NCI-H128 (cell line): ENCODE measurements at regions not wholly inside any gene's neighbourhood (a gene's known extent, or its start where the extent isn't known, plus 50 kb on each side); places are given as distances from the start of the nearest gene placed in this dataset.

Source experiments
- DNase-seq: peaks from one replicate; lab custom pipeline; 2025; ENCODE audit not compliant: unreplicated experiment; lab: John Stamatoyannopoulos, UW

DNA sequence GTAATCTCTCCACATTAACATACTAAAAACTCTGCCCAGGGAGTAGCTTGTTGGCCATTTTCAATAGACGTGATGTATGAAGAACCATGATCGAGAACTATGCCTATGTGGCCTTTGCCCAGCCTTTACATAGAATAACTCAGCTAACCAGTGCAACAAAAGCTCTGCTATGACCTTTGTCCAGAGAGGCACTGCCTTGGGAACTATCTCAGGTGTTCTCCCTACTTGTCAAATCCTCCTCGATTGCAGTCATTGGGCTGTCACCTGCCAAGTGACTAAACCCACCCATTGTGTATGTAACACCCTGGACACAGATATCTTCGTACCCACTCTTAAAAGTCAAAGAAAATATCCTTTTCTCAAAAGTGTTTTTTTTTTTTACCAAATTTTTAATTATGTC, 610.3 kb upstream of the GALNTL6 start:
- no peak for DNase-seq

DNA sequence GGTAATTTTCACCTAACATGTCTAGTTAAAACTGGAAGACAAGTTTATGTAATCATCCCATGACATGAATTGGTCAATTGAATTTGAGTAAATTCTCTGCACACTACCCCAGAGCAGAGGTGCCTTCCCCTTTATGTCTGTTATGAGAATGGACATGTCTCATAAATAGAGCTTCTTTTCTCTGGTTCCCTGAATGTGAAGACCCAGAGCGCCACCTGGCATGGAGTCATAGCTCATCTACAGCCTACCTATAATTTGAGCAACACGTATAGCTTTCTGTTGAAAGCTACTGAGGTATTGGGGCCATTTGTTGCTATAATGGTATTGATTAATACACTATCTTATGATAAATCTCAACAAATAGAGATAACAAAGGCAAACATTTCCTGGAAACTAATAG, 626.5 kb upstream of the GALNTL6 start:
- DNase-seq: no peak

DNA sequence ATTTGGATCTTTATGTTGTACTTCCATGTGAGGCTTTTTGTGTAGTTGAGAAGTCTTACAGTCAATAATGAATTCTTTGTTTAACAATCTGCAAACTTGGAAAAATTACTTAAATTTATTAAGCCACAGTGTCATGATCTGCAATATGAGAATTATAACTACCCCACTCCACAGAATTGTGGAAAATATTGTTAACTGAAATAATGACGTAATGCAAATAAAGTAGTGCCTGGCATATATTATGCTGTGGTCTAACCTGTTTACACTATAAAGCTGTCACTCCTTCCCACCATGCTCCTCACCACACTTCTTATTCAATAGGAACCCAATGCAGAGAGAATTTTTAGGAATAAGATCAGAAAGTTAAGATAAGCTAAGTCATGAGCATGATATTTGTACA, 632.1 kb upstream of the GALNTL6 start:
- no peak for DNase-seq

DNA sequence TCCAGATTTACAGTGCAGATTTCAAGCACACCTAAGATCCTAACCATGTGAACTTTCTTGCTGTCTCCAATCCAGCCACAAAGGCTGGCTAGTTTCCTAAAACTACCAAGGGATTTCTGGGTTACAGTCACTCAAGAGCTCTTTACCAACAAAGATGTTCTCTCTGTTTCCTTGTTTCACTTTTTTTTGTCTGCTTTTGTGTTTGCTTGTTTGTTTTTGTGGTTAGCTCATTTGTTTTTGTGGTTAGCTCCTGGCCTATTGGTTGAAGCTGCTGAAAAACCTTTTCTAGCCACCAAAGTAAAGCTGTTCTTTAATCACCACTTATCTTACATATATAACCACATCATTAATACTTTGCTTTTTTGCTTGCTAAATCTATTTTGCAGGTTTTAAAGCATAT, 642.5 kb upstream of the GALNTL6 start:
- DNase-seq: no peak

DNA sequence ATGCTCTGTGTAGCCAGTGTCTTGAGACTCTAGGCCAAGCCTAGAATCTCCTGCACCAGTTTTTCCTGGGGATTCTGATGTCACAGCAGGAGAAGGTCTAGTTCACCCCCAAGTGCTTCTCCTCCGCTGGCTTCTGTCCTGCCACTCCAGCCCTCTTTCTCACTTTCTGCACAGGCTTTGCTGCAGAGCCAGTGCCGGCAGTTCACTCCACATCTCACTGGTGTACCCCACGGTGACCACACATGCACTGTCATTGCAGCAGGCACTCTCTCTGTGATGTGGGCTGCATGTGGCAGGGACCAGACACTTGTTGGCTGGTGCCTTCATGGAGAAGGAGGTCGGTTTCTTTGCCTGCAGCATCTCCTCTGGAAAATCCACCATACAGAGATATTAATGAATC, 643.8 kb upstream of the GALNTL6 start:
- no peak for DNase-seq

DNA sequence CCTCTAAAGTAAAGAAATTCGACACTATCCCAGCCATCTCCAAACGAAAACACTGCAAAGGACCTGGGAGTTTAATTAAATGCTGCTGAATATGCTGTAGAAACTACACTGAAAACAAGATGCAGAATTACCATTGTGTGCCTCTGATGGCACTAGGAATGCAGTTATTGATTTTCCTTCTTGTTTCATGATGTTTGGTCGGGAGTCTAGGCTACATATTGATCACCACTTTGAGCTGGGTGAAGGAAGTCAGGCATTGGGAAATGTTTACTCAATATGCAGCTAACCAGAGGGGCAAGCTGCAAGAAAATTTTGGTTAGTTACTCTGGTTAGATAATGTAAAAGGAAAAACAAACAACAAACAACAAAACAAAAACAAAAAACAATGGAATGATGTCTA, 650.7 kb upstream of the GALNTL6 start:
- DNase-seq: no peak

DNA sequence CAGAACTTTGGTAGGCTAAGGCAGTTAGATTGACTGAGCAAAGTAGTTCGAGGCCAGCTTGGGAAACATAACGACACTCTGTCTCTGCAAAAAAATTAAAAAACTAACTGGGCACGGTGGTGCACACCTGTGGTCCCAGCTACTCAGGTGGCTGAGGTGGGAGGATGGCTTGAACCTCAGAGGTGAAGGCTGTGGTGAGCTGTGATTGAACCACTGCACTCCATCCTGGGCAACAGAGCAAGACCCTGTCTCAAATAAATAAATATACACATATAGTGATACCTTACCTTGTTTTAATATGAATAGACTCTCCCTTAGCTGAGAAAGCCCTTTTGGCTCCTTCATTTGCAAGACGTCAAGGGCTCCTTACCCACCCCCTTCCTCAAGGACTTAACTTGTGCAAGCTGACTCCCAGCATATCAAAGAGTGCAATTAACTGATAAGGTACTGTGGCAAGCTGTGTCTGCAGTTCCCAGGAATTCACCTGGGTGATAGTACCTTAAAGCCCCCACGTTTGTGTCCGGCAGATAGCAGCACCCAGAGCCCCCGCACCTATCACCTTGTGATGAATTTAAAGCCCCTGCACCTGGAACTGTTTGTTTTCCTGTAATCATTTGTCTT, 655.6 kb upstream of the GALNTL6 start:
- no peak for DNase-seq

DNA sequence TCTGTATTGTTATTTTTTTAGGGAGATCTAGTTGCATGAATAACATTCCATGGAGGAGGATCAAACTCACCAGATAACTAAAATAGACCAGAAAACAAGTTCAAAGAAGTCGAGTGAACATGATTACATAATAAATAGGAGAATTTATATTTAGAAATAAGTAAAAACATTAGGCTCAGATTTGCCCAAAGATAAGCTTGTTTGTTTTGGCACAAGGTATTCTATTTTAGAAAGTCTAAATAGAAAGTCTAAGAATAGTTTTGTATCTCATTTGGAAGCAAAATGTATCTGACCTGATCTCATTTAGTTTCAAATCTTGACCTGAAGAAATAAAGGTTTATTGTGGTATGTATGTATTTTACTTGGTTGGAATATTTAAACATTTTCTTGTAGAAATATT, 670.6 kb upstream of the GALNTL6 start:
- no peak for DNase-seq

DNA sequence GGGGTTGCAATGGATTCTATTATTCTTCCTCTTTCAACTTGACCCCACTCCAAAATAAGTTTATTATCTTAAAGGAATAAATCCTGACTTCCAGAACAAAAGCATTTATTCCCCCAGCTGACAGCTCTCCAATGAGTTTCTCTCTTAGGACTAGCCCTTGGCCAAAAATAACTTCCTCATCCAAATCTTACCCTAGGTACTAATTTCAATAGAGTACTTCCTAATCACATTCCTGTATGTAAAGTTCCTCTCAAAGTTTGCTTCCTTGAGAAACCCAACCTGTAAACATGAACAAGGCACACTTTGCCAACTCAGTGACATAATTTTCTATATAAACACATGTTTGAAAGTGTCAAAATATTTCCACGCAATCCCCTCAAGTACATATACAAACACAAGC, 671.2 kb upstream of the GALNTL6 start:
- no peak for DNase-seq

DNA sequence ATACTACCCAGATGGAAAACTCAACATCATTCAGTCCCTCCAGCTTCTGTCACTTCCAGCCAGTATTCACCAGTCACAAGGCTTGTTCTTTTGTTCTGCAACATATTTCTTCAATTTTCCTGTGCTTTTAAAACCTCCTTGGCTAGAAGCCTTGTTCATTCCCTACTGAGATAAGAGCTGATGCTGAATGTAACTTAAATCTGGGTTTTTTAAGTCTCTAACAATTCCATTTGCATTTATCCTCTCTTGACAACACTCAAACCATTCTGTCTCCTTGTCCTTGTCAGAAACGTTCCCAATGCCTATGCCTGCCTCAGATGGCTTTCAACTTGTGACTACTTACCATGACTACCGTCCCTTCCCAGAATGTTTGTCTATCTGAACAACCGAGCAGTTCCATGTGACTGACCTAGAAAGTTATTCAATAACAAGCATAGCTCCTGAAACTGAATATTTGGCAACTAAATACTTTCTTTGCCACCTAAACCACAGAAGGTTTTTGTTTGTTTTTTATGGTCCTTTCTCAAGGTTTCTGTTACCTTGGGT, 682.9 kb upstream of the GALNTL6 start:
- DNase-seq: no peak

DNA sequence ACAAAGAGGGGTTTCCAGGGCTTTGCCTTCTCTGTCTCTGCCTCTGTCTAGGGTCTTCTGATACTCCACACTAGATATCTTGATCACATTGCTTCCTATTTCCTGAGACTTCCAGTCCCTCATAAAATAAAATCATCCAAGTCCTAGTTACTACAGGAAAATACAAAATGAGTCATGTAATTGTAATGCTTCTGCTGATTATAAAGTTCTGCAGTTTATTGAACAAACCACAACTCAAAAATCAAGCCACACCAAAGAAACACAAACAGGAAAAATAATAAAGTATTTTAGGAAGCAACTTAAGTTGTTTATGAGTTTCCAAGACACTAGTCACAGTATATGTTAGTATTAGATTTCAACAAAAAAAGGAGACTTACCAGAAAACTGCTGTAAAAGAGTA, 695.1 kb upstream of the GALNTL6 start:
- DNase-seq: no peak

DNA sequence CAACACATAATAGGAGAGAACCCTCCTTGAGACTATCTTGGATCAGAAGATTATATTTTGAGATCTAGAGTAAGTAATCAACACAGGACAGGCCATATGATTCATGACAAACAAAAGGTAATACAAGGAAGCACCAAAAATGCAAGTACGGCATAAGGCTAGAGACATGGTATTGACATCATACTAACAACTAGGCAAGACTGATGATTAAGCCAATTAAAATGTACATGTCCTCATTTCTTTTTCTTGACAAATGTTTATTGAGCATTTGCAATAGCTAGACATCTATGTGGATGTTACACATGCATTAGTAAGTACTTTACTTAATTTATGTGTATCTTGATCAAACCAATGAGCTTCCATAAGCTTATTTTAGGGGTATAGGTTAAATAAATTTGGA, 695.7 kb upstream of the GALNTL6 start:
- no peak for DNase-seq

DNA sequence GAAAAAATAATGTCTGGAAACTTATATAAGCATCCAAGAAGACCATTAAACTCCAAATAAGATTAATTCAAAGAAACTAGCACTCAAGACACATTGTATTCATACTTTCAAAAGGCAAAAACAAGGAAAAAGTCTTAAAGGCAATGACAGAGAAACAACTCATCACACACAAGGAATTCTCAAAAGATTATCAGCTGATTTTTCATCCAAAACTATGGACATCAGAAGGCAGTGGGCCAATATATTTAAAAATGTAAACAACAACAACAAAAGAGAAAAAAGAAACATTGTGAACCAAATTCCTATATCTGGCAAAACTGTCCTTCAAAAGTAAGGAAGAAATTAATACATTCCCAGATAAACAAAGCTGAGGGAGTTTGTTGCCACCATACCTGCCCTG, 711.4 kb upstream of the GALNTL6 start:
- no peak for DNase-seq

DNA sequence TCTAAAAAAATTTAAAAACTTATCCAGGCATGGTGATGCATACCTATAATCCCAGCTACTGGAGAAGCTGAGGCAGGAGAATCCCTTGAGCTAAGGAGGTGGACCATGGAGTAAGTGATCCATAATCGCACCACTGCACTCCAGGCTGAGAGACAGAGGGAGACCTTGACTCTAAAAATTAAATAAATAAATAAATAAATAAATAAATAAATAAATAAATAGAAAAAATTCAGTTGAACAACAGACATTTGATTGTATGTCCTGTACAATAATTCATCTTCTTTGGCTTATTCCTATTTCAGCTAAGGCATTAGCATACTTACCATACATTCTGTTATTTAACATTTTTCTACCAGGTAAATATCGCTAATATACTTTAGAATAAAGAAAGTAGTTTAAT, 726.1 kb upstream of the GALNTL6 start:
- DNase-seq: no peak

DNA sequence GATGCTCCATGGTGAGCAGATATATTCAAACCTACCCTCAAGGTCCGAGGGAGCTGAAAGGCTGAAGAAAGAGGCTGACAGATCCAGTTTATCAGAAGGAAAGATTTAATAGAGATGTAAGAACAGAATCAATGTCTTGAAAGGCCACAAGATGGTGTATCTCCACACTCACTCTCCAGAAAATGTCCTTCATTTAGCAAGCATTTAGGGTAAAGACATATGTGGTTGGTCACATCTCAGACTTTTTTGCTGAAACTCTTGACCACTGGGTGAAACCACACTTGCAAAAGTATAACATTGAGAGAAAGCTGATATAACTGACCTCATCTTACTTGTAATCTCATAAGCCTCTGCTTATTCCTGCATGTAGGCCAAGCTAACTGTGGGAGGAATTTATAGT, 745.8 kb upstream of the GALNTL6 start:
- DNase-seq: no peak

DNA sequence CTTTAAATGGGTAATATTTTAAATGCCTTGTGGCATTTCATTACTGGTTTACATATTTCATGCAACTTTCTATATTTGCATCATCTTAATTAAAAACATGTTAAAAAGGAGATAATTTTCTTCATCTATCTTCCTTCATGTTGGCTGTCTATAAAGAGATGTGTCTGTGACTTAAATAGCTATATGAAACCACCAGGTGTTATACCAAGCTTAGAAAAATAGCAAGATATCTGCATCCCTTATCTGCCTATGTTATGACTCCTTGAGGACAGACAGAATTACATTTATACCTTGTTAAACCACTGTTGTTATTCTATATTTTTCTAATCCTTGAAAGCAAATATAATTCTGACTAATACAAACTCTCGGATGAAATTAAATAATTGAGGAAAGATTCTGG, 763.8 kb upstream of the GALNTL6 start:
- DNase-seq: no peak

DNA sequence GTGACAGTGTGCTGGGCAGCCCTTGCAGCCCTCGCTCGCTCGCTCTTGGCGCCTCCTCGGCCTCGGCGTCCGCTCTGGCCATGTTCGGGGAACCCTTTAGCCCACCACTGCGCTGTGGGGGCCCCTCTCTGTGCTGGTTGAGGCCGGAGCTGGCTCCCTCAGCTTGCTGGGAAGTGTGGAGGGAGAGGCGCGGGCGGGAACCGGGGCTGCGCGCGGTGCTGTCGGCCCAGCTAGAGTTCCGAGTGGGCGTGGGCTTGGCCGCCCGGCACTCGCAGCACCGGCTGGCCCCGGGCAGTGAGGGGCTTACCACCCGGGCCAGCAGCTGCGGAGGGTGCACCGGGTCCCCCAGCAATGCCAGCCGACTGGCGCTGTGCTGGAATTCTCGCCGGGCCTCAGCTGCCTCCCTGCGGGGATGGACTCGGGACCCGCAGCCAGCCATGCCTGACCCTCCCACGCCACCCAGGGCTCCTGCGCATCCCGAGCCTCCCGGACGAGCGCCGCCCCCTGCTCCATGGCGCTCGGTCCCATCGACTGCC, 770.1 kb upstream of the GALNTL6 start:
- no peak for DNase-seq

DNA sequence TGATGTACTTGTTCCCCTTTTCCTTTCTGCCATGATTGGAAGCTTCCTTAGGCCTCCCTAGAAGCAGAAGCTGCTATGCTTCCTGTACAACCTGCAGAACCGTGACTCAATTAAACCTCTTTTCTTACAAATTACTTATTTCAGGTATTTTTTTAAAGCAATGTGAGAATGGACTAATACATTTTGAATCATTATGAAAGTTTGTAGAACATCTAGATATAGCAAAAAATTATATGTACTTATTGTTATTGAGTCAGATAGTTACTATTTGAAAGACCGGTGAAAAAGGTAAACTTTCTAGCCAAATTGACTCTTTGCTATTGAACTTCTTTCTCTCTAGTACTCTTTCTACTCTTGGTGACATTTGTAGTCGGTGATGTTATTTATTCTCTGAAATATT, 777.3 kb upstream of the GALNTL6 start:
- DNase-seq: no peak

DNA sequence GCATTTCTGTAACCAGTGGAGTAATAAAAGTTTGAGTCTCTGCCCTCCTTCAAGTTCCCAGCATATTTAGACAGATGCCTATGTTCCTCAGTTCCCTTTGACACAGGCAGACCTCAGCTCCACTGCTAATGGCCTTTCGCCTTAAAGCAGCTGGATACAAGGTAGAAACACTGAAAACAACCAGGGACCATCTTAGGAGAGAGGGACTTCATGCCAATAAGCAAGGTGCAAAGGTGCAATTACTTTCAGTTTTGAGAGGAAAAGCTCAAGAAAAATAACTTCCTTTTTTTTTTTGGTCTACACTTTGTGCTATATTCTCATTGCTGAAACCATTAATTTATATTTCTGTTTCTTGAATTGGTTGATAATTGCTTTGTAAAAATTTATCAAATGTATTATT, 781.9 kb upstream of the GALNTL6 start:
- no peak for DNase-seq

DNA sequence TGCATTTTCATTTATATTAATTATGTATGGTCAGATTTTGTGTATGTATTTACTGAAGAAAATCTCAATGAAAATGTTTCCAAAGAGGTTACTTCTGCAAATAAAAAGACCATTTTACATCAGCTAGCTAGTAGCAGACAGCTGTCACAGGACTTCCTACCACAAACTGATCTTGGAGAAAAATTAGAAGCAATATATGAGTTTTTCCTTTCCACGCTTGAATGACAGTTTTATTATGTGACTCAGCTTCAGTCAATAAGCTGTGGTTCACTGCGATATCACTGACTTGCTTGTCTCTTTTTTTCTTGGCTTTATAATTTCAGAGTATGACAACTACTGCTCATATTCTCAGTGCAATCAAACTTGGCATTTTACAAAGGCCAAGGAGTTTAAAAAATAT, 787.4 kb upstream of the GALNTL6 start:
- DNase-seq: no peak

DNA sequence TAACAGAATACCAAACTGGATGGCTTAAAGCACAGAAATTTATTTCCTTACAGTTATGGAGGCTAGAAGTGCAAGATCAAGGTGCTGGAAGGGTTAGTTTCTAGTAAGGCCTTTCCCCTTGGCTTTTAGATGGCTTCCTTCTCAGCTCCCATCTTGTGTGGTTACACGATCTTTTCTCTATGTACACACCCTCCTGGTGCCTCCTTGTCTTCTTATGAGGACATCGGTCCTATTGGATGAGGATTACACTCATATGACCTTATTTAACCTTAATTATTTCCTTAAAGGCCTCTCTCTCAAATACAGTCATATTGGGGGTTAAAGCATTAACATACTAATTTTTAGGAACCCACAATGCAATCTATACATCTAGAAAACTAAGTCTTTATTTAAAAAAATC, 787.9 kb upstream of the GALNTL6 start:
- no peak for DNase-seq

DNA sequence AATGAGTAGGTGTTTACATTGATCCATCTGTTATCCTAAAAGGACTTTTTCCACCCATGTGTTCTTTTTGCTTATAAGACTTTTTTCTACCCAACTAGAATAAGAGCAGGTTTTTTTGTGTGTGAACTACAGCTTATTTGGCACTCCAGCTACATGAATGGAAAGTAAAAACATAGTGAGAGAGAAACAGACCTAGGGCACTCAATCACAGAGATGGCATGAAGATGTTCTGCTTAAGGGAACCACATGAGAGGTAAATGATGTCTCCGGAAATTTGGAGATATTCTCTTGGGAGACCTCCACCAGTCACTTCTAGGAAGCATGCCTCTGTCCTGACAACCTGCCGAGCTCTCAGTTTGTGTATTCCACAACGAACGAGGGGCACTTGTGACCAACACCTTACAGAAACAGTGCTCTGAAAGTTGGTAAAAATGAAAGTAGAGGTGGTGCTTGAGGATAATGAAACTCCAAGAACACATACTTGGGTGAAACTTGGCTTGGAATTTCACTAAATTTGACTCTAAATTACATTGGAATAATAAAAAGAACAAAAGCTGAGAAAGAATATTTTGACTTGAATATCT, 788.4 kb upstream of the GALNTL6 start:
- DNase-seq: no peak

DNA sequence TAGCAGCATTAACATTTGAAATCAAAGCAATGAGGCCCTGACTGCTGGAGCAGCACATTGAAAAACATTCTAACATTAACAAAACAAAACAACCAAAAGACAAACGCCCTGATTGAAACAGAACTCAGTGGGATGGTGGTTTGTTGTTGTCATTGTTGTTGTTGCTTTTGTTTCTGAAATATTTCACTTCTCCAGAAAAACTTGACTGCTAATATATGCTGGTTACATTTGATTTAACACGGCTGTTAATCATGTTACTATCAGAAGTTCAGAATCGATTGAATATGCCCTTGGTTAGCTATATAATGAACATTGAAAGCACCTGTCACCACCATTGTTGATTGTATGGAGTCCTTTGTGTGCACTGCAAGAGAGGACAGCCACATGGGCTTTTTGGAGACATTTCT, 790.4 kb upstream of the GALNTL6 start:
- DNase-seq: no peak
